H9 (cell line): ENCODE measurements at regions not wholly inside any gene's neighbourhood (a gene's known extent, or its start where the extent isn't known, plus 50 kb on each side); places are given as distances from the start of the nearest gene placed in this dataset.

ENCODE experiments used
- DNase-seq: peaks from one replicate; pipeline ENCODE4 v3.0.0-alpha.2; 2017
- H2AFZ ChIP-seq: one replicate; pipeline ENCODE4 v1.6.1; 2013; ENCODE audit warnings: mild to moderate bottlenecking, low read length, control low read depth, moderate library complexity
- H2AK5ac ChIP-seq: 2 replicates; pipeline ENCODE4 v1.6.1; 2013; ENCODE audit warnings: low read length, control low read depth, mixed read lengths; ENCODE audit not compliant: insufficient read length
- H2BK120ac ChIP-seq: one replicate; pipeline ENCODE4 v1.6.1; 2013; ENCODE audit warnings: low read depth, mild to moderate bottlenecking, low read length, control low read depth, inconsistent platforms; ENCODE audit not compliant: poor library complexity, severe bottlenecking
- H2BK12ac ChIP-seq: 2 replicates; pipeline ENCODE4 v1.6.1; 2013; ENCODE audit warnings: low read length, control low read depth, mixed read lengths, low read depth; ENCODE audit not compliant: insufficient read length
- H2BK15ac ChIP-seq: 2 replicates; pipeline ENCODE4 v1.6.1; 2013; ENCODE audit warnings: low read depth, low read length, control low read depth
- H2BK20ac ChIP-seq: one replicate; pipeline ENCODE4 v1.6.1; 2013; ENCODE audit warnings: low read depth, mild to moderate bottlenecking, low read length, control low read depth, inconsistent platforms; ENCODE audit not compliant: poor library complexity, severe bottlenecking
- H2BK5ac ChIP-seq: 2 replicates; pipeline ENCODE4 v1.6.1; 2013; ENCODE audit warnings: low read length, control low read depth, mixed read lengths; ENCODE audit not compliant: insufficient read length
- H3K14ac ChIP-seq: 2 replicates; pipeline ENCODE4 v1.6.1; 2013; ENCODE audit warnings: low read length, control low read depth; ENCODE audit not compliant: insufficient read depth
- H3K18ac ChIP-seq: 2 replicates; pipeline ENCODE4 v1.6.1; 2013; ENCODE audit warnings: low read depth, mild to moderate bottlenecking, mixed read lengths, low read length, control low read depth; ENCODE audit not compliant: insufficient read length
- H3K23ac ChIP-seq: 2 replicates; pipeline ENCODE4 v1.6.1; 2013; ENCODE audit warnings: low read length, control low read depth, mixed read lengths, low read depth; ENCODE audit not compliant: insufficient read length
- H3K23me2 ChIP-seq: 2 replicates; pipeline ENCODE4 v1.6.1; 2013; ENCODE audit warnings: low read depth, mild to moderate bottlenecking, mixed read lengths, low read length, control low read depth; ENCODE audit not compliant: insufficient read length, poor library complexity, severe bottlenecking
- H3K27ac ChIP-seq: 2 replicates; pipeline ENCODE4 v1.5.1; 2013; ENCODE audit warnings: low read length, control low read depth, mixed read lengths, low read depth; ENCODE audit not compliant: insufficient read length
- H3K27me3 ChIP-seq: 2 replicates; pipeline ENCODE4 v1.6.1; 2013; ENCODE audit warnings: low read length, control low read depth, inconsistent platforms; ENCODE audit not compliant: insufficient read depth
- H3K4ac ChIP-seq: 2 replicates; pipeline ENCODE4 v1.6.1; 2013; ENCODE audit warnings: low read depth, mild to moderate bottlenecking, control low read depth, inconsistent platforms, low read length, moderate library complexity
- H3K4me1 ChIP-seq: 2 replicates; pipeline ENCODE4 v1.6.1; 2013; ENCODE audit warnings: low read length, control low read depth, inconsistent platforms; ENCODE audit not compliant: insufficient read depth
- H3K4me2 ChIP-seq: 2 replicates; pipeline ENCODE4 v1.6.1; 2013; ENCODE audit warnings: low read length, control low read depth, mixed read lengths; ENCODE audit not compliant: insufficient read length, insufficient read depth
- H3K56ac ChIP-seq: 2 replicates; pipeline ENCODE4 v1.6.1; 2013; ENCODE audit warnings: low read depth, mild to moderate bottlenecking, mixed read lengths, low read length, control low read depth; ENCODE audit not compliant: insufficient read length
- H3K79me1 ChIP-seq: 2 replicates; pipeline ENCODE4 v1.6.1; 2013; ENCODE audit warnings: low read depth, mild to moderate bottlenecking, moderate library complexity, low read length, control low read depth, inconsistent platforms; ENCODE audit not compliant: insufficient read depth, poor library complexity, severe bottlenecking
- H3K79me2 ChIP-seq: 2 replicates; pipeline ENCODE4 v1.6.1; 2013; ENCODE audit warnings: low read length, control low read depth, inconsistent platforms; ENCODE audit not compliant: insufficient read depth
- H3K9ac ChIP-seq: 2 replicates; pipeline ENCODE4 v1.6.1; 2013; ENCODE audit warnings: low read length, control low read depth, mixed read lengths; ENCODE audit not compliant: insufficient read length; ENCODE audit errors: extremely low read depth
- H3K9me3 ChIP-seq: one replicate; pipeline ENCODE4 v1.6.1; 2013; ENCODE audit warnings: low read depth, low read length, inconsistent platforms; ENCODE audit not compliant: control insufficient read depth
- H3T11ph ChIP-seq: one replicate; pipeline ENCODE4 v1.6.1; 2013; ENCODE audit warnings: mild to moderate bottlenecking, low read length, control low read depth, inconsistent platforms
- H4K20me1 ChIP-seq: one replicate; pipeline ENCODE4 v1.6.1; 2013; ENCODE audit not compliant: control insufficient read depth, insufficient read length, insufficient read depth
- H4K5ac ChIP-seq: 2 replicates; pipeline ENCODE4 v1.6.1; 2013; ENCODE audit warnings: low read depth, mild to moderate bottlenecking, mixed read lengths, low read length, control low read depth; ENCODE audit not compliant: insufficient read length
- H4K8ac ChIP-seq: replicated peaks from 2 replicates; pipeline ENCODE4 v1.6.1; 2013; ENCODE audit warnings: low read length, control low read depth, mixed read lengths, low read depth; ENCODE audit not compliant: insufficient read length
- H4K91ac ChIP-seq: 2 replicates; pipeline ENCODE4 v1.6.1; 2013; ENCODE audit warnings: low read depth, mild to moderate bottlenecking, moderate library complexity, mixed read lengths, low read length, control low read depth; ENCODE audit not compliant: insufficient read length
- H3K27ac Mint-ChIP-seq, 3 experiments: 2 replicates in 2 of 3; 3 replicates in 1 of 3; pipeline ENCODE4 v1.8.0; 2020 to 2021; ENCODE audit warnings: mixed read lengths in 3 of 3, mild to moderate bottlenecking in 1 of 3, moderate library complexity in 1 of 3
- H3K27me3 Mint-ChIP-seq: 2 replicates; pipeline ENCODE4 v1.8.0; 2021; ENCODE audit warnings: low read depth, mild to moderate bottlenecking, moderate library complexity, mixed read lengths
- H3K36me3 Mint-ChIP-seq, 3 experiments: 2 replicates in 2 of 3; 3 replicates in 1 of 3; pipeline ENCODE4 v1.8.0; 2020 to 2021; ENCODE audit warnings: low read depth in 3 of 3, mixed read lengths in 3 of 3; ENCODE audit not compliant: insufficient read depth in 1 of 3
- H3K4me1 Mint-ChIP-seq, 2 experiments: 2 replicates each; pipeline ENCODE4 v1.8.0; 2020; ENCODE audit warnings: mixed read lengths in 2 of 2
- H3K4me3 Mint-ChIP-seq, 2 experiments: 2 replicates in 1 of 2; 3 replicates in 1 of 2; pipeline ENCODE4 v1.8.0; 2020 to 2021; ENCODE audit warnings: mild to moderate bottlenecking in 2 of 2, mixed read lengths in 2 of 2, moderate library complexity in 1 of 2
- H3K9me3 Mint-ChIP-seq, 2 experiments: 2 replicates in 1 of 2; 3 replicates in 1 of 2; pipeline ENCODE4 v1.8.0; 2020; ENCODE audit warnings: mild to moderate bottlenecking in 2 of 2, mixed read lengths in 2 of 2, moderate library complexity in 1 of 2
- WGBS: extraction: QIAGEN DNeasy Blood & Tissue Kit; methylation state at CpG from one replicate; pipeline ENCODE4 v1.1.7; 2013; ENCODE audit warnings: missing lambda C conversion rate, low lambda C conversion rate, mixed read lengths; ENCODE audit not compliant: insufficient read length; ENCODE audit errors: extremely low coverage; 5-methylcytosine and 5-hydroxymethylcytosine counted together
- TF ChIP-seq, protein P1 (sequence below): fragments of 200-600 bp; sonication (generic); conservative IDR thresholded peaks from 3 replicates; pipeline ENCODE4 v1.8.0; 2021; ENCODE audit warnings: antibody characterized with exemption, mild to moderate bottlenecking

DNA sequence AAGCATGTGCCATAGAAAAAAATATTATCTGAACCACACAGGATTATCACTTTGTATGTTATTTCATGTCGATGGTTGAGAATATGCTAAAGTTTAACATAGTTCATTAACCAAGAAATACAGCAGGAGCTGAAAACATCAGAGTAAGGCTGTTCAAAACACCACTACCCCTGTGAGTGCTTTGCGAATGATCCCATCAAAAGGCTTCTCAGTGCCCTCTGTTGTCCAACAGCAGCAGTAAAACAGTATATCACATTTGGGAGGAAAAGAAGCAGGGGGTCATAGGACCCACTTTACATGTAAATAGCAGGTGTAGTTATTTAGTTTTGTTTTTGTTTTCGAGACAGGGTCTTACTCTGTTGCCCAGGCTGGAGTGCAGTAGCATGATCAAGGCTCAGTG is 289.4 kb upstream of the FMN2 start:
- no peak overlapping the region for H3K4me3 Mint-ChIP-seq
- Histone ChIP-seq H3K4ac (no peak overlapping the region), H2AFZ (no peak overlapping the region), H2BK15ac (no peak overlapping the region), H3K14ac (no peak overlapping the region), H3K27ac (no peak overlapping the region), H2BK5ac (no peak overlapping the region), H4K20me1 (no peaks in the 10 kb centered on the region), H3K4me2 (no peak overlapping the region), H3K79me2 (no peaks in the 10 kb centered on the region), H4K5ac (no peak overlapping the region), H4K91ac (no peak overlapping the region), H3K23ac (no peak overlapping the region), H3K56ac (no peak overlapping the region), H2AK5ac (no peak overlapping the region), H2BK12ac (no peak overlapping the region), H3K18ac (no peak overlapping the region), H3K27me3 (no peaks in the 10 kb centered on the region), H3K79me1 (no peaks in the 10 kb centered on the region), H3K23me2 (no peaks in the 10 kb centered on the region), H2BK20ac (no peak overlapping the region), H2BK120ac (no peak overlapping the region), H3K9ac (no peak overlapping the region), H3T11ph (no peak overlapping the region), H4K8ac (no peak overlapping the region), H3K9me3 (no peaks in the 10 kb centered on the region), H3K4me1 (no peaks in the 10 kb centered on the region; the same call in 1 of the 2 replicates)
- H3K36me3 Mint-ChIP-seq, result no peaks in the 10 kb centered on the region
- TF ChIP-seq, protein P1, sequence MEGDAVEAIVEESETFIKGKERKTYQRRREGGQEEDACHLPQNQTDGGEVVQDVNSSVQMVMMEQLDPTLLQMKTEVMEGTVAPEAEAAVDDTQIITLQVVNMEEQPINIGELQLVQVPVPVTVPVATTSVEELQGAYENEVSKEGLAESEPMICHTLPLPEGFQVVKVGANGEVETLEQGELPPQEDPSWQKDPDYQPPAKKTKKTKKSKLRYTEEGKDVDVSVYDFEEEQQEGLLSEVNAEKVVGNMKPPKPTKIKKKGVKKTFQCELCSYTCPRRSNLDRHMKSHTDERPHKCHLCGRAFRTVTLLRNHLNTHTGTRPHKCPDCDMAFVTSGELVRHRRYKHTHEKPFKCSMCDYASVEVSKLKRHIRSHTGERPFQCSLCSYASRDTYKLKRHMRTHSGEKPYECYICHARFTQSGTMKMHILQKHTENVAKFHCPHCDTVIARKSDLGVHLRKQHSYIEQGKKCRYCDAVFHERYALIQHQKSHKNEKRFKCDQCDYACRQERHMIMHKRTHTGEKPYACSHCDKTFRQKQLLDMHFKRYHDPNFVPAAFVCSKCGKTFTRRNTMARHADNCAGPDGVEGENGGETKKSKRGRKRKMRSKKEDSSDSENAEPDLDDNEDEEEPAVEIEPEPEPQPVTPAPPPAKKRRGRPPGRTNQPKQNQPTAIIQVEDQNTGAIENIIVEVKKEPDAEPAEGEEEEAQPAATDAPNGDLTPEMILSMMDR, result peak; percentile 34; the same call in 1 of the 3 replicates
- no CpG with 5 or more reads among the region's 3 CpGs for WGBS
- H3K27ac Mint-ChIP-seq, result no peak overlapping the region
- H3K4me1 Mint-ChIP-seq, result peaks cover 6 to 11% of the 10 kb centered on the region in 2 experiments
- no peaks in the 10 kb centered on the region for H3K27me3 Mint-ChIP-seq
- H3K9me3 Mint-ChIP-seq, result no peaks in the 10 kb centered on the region
- DNase-seq, result no peak
